Spleen (tissue), 7 donors: ENCODE measurements at regions not wholly inside any gene's neighbourhood (a gene's known extent, or its start where the extent isn't known, plus 50 kb on each side); places are given as distances from the start of the nearest gene placed in this dataset.

Source experiments
- CTCF ChIP-seq, 11 experiments: fragments of 200-600 bp in 7 of 11; fragments of 450-650 bp in 4 of 11; sonication (generic) in 4 of 11; IDR thresholded peaks in 8 of 11; conservative IDR thresholded peaks in 3 of 11; 1 replicate in 7 of 11; 2 replicates in 4 of 11; pipeline versions ENCODE4 v1.4.0 to v1.8.0; 2016 to 2021; ENCODE audit warnings: antibody characterized with exemption in 11 of 11, inconsistent platforms in 4 of 11, mild to moderate bottlenecking in 1 of 11
- POLR2A ChIP-seq, 3 donors: fragments of 450-650 bp; IDR thresholded peaks; one replicate each; pipeline ENCODE4 v1.5.1; 2017; ENCODE audit warnings: antibody characterized with exemption in 3 of 3, mild to moderate bottlenecking in 1 of 3
- POLR2AphosphoS5 ChIP-seq, 3 donors: sonication (generic); formaldehyde crosslinking; IDR thresholded peaks; one replicate each; pipeline ENCODE4 v1.5.1; 2017; ENCODE audit warnings: antibody characterized with exemption in 3 of 3
- donor health status: DM: no; HTN: no; CAD: no; lungs with moderate emphysema.
- donor health status: DM: no; HTN: no; CAD: no.
- donor health status: DM: no; HTN: no; CAD: no.

DNA sequence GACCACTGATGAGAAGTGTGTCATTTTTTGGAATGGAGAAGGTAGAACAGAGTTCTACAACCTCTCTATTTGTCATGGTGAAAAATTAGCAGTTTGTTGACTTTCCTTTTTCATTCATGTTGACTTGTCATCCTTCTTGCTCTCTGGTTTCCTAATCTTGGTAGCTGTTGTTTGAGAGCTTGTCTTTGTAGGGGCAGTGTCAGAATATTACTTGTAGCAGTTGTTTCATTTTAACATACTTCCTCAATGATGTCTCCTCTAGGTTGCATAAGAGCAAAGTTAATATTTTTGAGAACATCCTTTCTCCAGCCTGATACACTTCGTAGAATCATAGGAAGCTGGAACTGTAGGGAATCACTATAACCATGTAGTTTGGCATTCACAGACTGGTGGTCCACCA lies 368.2 kb upstream of the FANCL start:
- TF ChIP-seq CTCF (IDR thresholded peaks at IDR 0.05 in 8 of 11, conservative IDR thresholded peaks at IDR 0.05 in 3 of 11) (no peak), POLR2A (IDR thresholded peaks at IDR 0.05) (no peak), POLR2AphosphoS5 (IDR thresholded peaks at IDR 0.05) (no peak)
